ENCODE measurements at regions not wholly inside any gene's neighbourhood (a gene's known extent, or its start where the extent isn't known, plus 50 kb on each side); places are given as distances from the start of the nearest gene placed in this dataset.

- no peaks in the 10 kb centered on the region for H3K4me1 ChIP-seq (ENCODE audit: control insufficient read depth, insufficient read depth, low read length)
- H3K36me3 ChIP-seq (ENCODE audit: control insufficient read depth, insufficient read depth, low read length): no peaks in the 10 kb centered on the region
- WGBS (ENCODE audit: insufficient coverage, low lambda C conversion rate): no CpG with 5 or more reads among the region's 2 CpGs
- no peak overlapping the region for H3K27ac ChIP-seq (ENCODE audit: low read length)
- H3K4me3 ChIP-seq (ENCODE audit: low read length): no peak overlapping the region
- no peaks in the 10 kb centered on the region for H3K27me3 ChIP-seq (ENCODE audit: control insufficient read depth, insufficient read depth, low read length)
- no peak for DNase-seq
- no peaks in the 10 kb centered on the region for H3K9me3 ChIP-seq (ENCODE audit: control insufficient read depth, low read depth, low read length)
These were observed 575.2 kb upstream of the POT1 start for GRCh38 chr7:125504848-125505247.

- no peak overlapping the region for H3K27ac ChIP-seq (ENCODE audit: low read length)
- H3K4me3 ChIP-seq (ENCODE audit: low read length): no peak overlapping the region
- H3K27me3 ChIP-seq (ENCODE audit: control insufficient read depth, insufficient read depth, low read length): no peaks in the 10 kb centered on the region
- 89% methylated on average over 1 of the region's 1 CpG for WGBS (ENCODE audit: insufficient coverage, low lambda C conversion rate)
- no peaks in the 10 kb centered on the region for H3K36me3 ChIP-seq (ENCODE audit: control insufficient read depth, insufficient read depth, low read length)
- no peak for DNase-seq
- H3K9me3 ChIP-seq (ENCODE audit: control insufficient read depth, low read depth, low read length): no peaks in the 10 kb centered on the region
- H3K4me1 ChIP-seq (ENCODE audit: control insufficient read depth, insufficient read depth, low read length): no peaks in the 10 kb centered on the region
These were observed 566.4 kb upstream of the POT1 start for GRCh38 chr7:125495997-125496396.

- Histone ChIP-seq H3K4me1 (ENCODE audit: control insufficient read depth, insufficient read depth, low read length) (no peaks in the 10 kb centered on the region), H3K27ac (ENCODE audit: low read length) (no peak overlapping the region), H3K36me3 (ENCODE audit: control insufficient read depth, insufficient read depth, low read length) (no peaks in the 10 kb centered on the region), H3K4me3 (ENCODE audit: low read length) (no peak overlapping the region), H3K27me3 (ENCODE audit: control insufficient read depth, insufficient read depth, low read length) (no peaks in the 10 kb centered on the region), H3K9me3 (ENCODE audit: control insufficient read depth, low read depth, low read length) (no peaks in the 10 kb centered on the region)
- no CpG with 5 or more reads among the region's 1 CpG for WGBS (ENCODE audit: insufficient coverage, low lambda C conversion rate)
- no peak for DNase-seq
These were observed 562.9 kb upstream of the POT1 start for GRCh38 chr7:125492521-125492920.

- H3K4me3 ChIP-seq (ENCODE audit: low read length): no peak overlapping the region
- no peak for DNase-seq
- WGBS (ENCODE audit: insufficient coverage, low lambda C conversion rate): 80% methylated on average over 1 of the region's 1 CpG
These were observed 561.5 kb upstream of the POT1 start for GRCh38 chr7:125491137-125491536.

GRCh38 chr7:125490167-125490566 is 560.5 kb upstream of the POT1 start:
- no peak for DNase-seq
- no peaks in the 10 kb centered on the region for H3K4me1 ChIP-seq (ENCODE audit: control insufficient read depth, insufficient read depth, low read length)
- H3K27me3 ChIP-seq (ENCODE audit: control insufficient read depth, insufficient read depth, low read length): no peaks in the 10 kb centered on the region
- H3K9me3 ChIP-seq (ENCODE audit: control insufficient read depth, low read depth, low read length): no peaks in the 10 kb centered on the region
- no peak overlapping the region for H3K27ac ChIP-seq (ENCODE audit: low read length)
- 61% methylated on average over 2 of the region's 4 CpGs for WGBS (ENCODE audit: insufficient coverage, low lambda C conversion rate)
- H3K36me3 ChIP-seq (ENCODE audit: control insufficient read depth, insufficient read depth, low read length): no peaks in the 10 kb centered on the region
- H3K4me3 ChIP-seq (ENCODE audit: low read length): no peak overlapping the region

More at GRCh38 chr7:125491137-125491536, 561.5 kb upstream of the POT1 start:
- H3K9me3 ChIP-seq (ENCODE audit: control insufficient read depth, low read depth, low read length): no peaks in the 10 kb centered on the region
- H3K36me3 ChIP-seq (ENCODE audit: control insufficient read depth, insufficient read depth, low read length): no peaks in the 10 kb centered on the region
- no peak overlapping the region for H3K27ac ChIP-seq (ENCODE audit: low read length)
- H3K4me1 ChIP-seq (ENCODE audit: control insufficient read depth, insufficient read depth, low read length): no peaks in the 10 kb centered on the region
- H3K27me3 ChIP-seq (ENCODE audit: control insufficient read depth, insufficient read depth, low read length): no peaks in the 10 kb centered on the region

GRCh38 chr7:125485223-125485622 is 555.6 kb upstream of the POT1 start:
- H3K27ac ChIP-seq (ENCODE audit: low read length): no peak overlapping the region
- H3K27me3 ChIP-seq (ENCODE audit: control insufficient read depth, insufficient read depth, low read length): no peaks in the 10 kb centered on the region
- DNase-seq: no peak
- no peaks in the 10 kb centered on the region for H3K36me3 ChIP-seq (ENCODE audit: control insufficient read depth, insufficient read depth, low read length)
- H3K4me3 ChIP-seq (ENCODE audit: low read length): no peak overlapping the region
- H3K4me1 ChIP-seq (ENCODE audit: control insufficient read depth, insufficient read depth, low read length): no peaks in the 10 kb centered on the region
- H3K9me3 ChIP-seq (ENCODE audit: control insufficient read depth, low read depth, low read length): no peaks in the 10 kb centered on the region
- WGBS (ENCODE audit: insufficient coverage, low lambda C conversion rate): no CpG with 5 or more reads among the region's 2 CpGs

- DNase-seq: no peak
- H3K4me3 ChIP-seq (ENCODE audit: low read length): no peak overlapping the region
- H3K9me3 ChIP-seq (ENCODE audit: control insufficient read depth, low read depth, low read length): no peaks in the 10 kb centered on the region
- H3K36me3 ChIP-seq (ENCODE audit: control insufficient read depth, insufficient read depth, low read length): no peaks in the 10 kb centered on the region
- no peak overlapping the region for H3K27ac ChIP-seq (ENCODE audit: low read length)
- no peaks in the 10 kb centered on the region for H3K27me3 ChIP-seq (ENCODE audit: control insufficient read depth, insufficient read depth, low read length)
- WGBS (ENCODE audit: insufficient coverage, low lambda C conversion rate): 100% methylated on average over 2 of the region's 2 CpGs
- no peaks in the 10 kb centered on the region for H3K4me1 ChIP-seq (ENCODE audit: control insufficient read depth, insufficient read depth, low read length)
These were observed 555.1 kb upstream of the POT1 start for GRCh38 chr7:125484755-125485154.

- DNase-seq: no peak
- no peaks in the 10 kb centered on the region for H3K9me3 ChIP-seq (ENCODE audit: control insufficient read depth, low read depth, low read length)
- 81% methylated on average over 5 of the region's 7 CpGs for WGBS (ENCODE audit: insufficient coverage, low lambda C conversion rate)
- no peak overlapping the region for H3K27ac ChIP-seq (ENCODE audit: low read length)
- no peaks in the 10 kb centered on the region for H3K36me3 ChIP-seq (ENCODE audit: control insufficient read depth, insufficient read depth, low read length)
- no peaks in the 10 kb centered on the region for H3K4me1 ChIP-seq (ENCODE audit: control insufficient read depth, insufficient read depth, low read length)
- no peak overlapping the region for H3K4me3 ChIP-seq (ENCODE audit: low read length)
- H3K27me3 ChIP-seq (ENCODE audit: control insufficient read depth, insufficient read depth, low read length): no peaks in the 10 kb centered on the region
These were observed 551.7 kb upstream of the POT1 start for GRCh38 chr7:125481323-125481722.

- no peak for DNase-seq
- Histone ChIP-seq H3K4me3 (ENCODE audit: low read length) (no peak overlapping the region), H3K9me3 (ENCODE audit: control insufficient read depth, low read depth, low read length) (no peaks in the 10 kb centered on the region), H3K27me3 (ENCODE audit: control insufficient read depth, insufficient read depth, low read length) (no peaks in the 10 kb centered on the region), H3K4me1 (ENCODE audit: control insufficient read depth, insufficient read depth, low read length) (no peaks in the 10 kb centered on the region), H3K36me3 (ENCODE audit: control insufficient read depth, insufficient read depth, low read length) (no peaks in the 10 kb centered on the region), H3K27ac (ENCODE audit: low read length) (no peak overlapping the region)
- WGBS (ENCODE audit: insufficient coverage, low lambda C conversion rate): 90% methylated on average over 5 of the region's 10 CpGs
These were observed 551.1 kb upstream of the POT1 start for GRCh38 chr7:125480762-125481161.

GRCh38 chr7:125468855-125469174 is 539.2 kb upstream of the POT1 start:
- H3K27me3 ChIP-seq (ENCODE audit: control insufficient read depth, insufficient read depth, low read length): no peaks in the 10 kb centered on the region
- no peaks in the 10 kb centered on the region for H3K4me1 ChIP-seq (ENCODE audit: control insufficient read depth, insufficient read depth, low read length)
- no peak overlapping the region for H3K4me3 ChIP-seq (ENCODE audit: low read length)
- no peak for DNase-seq
- H3K27ac ChIP-seq (ENCODE audit: low read length): no peak overlapping the region
- no CpG with 5 or more reads among the region's 16 CpGs for WGBS (ENCODE audit: insufficient coverage, low lambda C conversion rate)
- H3K9me3 ChIP-seq (ENCODE audit: control insufficient read depth, low read depth, low read length): no peaks in the 10 kb centered on the region
- H3K36me3 ChIP-seq (ENCODE audit: control insufficient read depth, insufficient read depth, low read length): no peaks in the 10 kb centered on the region

GRCh38 chr7:125467996-125468854 is 538.6 kb upstream of the POT1 start:
- no peak overlapping the region for H3K4me3 ChIP-seq (ENCODE audit: low read length)
- no peak overlapping the region for H3K27ac ChIP-seq (ENCODE audit: low read length)
- DNase-seq: no peak
- H3K36me3 ChIP-seq (ENCODE audit: control insufficient read depth, insufficient read depth, low read length): no peaks in the 10 kb centered on the region
- H3K9me3 ChIP-seq (ENCODE audit: control insufficient read depth, low read depth, low read length): no peaks in the 10 kb centered on the region
- H3K4me1 ChIP-seq (ENCODE audit: control insufficient read depth, insufficient read depth, low read length): no peaks in the 10 kb centered on the region
- WGBS (ENCODE audit: insufficient coverage, low lambda C conversion rate): no CpG with 5 or more reads among the region's 17 CpGs
- no peaks in the 10 kb centered on the region for H3K27me3 ChIP-seq (ENCODE audit: control insufficient read depth, insufficient read depth, low read length)

Measured in large intestine (tissue), 3 donors.